NB4 (cell line): ENCODE measurements at regions not wholly inside any gene's neighbourhood (a gene's known extent, or its start where the extent isn't known, plus 50 kb on each side); places are given as distances from the start of the nearest gene placed in this dataset.

Experiments
- CTCF ChIP-seq: IDR thresholded peaks from one replicate; pipeline ENCODE4 v1.5.1; 2012; ENCODE audit warnings: low read depth, low read length
- MAX ChIP-seq: IDR thresholded peaks from 2 replicates; pipeline ENCODE4 v1.6.1; 2011; ENCODE audit warnings: low read depth, low read length

GRCh38 chr5:54774281-54775170, 210.9 kb downstream of the ESM1 start:
- TF ChIP-seq CTCF, result no peak
- TF ChIP-seq MAX, result no peak
